HL-60 (cell line): ENCODE measurements at regions not wholly inside any gene's neighbourhood (a gene's known extent, or its start where the extent isn't known, plus 50 kb on each side); places are given as distances from the start of the nearest gene placed in this dataset.

ENCODE experiments used
- DNase-seq, 2 experiments: peaks; one replicate each; pipeline ENCODE4 v3.0.0-alpha.2; 2010 to 2020; ENCODE audit warnings: low read depth in 1 of 2, low spot score in 1 of 2
- H3K27ac ChIP-seq: fragments of 250-450 bp; sonication (Bioruptor Pico); replicated peaks from 2 replicates; pipeline ENCODE4 v1.5.1; 2020; ENCODE audit warnings: mild to moderate bottlenecking, moderate library complexity
- H3K27me3 ChIP-seq: fragments of 250-450 bp; sonication (Bioruptor Pico); 2 replicates; pipeline ENCODE4 v1.5.1; 2021; ENCODE audit warnings: mild to moderate bottlenecking, moderate library complexity; ENCODE audit not compliant: insufficient read depth, poor library complexity, severe bottlenecking
- H3K4me3 ChIP-seq: replicated peaks from 2 replicates; pipeline ENCODE4 v1.5.1; 2011; ENCODE audit warnings: mild to moderate bottlenecking, control low read depth, low read length; ENCODE audit not compliant: insufficient read depth
- GABPA ChIP-seq: IDR thresholded peaks from 2 replicates; pipeline ENCODE4 v1.6.1; 2012; ENCODE audit warnings: low read depth
- POLR2AphosphoS5 ChIP-seq: IDR thresholded peaks from 2 replicates; pipeline ENCODE4 v1.6.1; 2012; ENCODE audit warnings: low read depth
- SPI1 ChIP-seq: IDR thresholded peaks from 2 replicates; pipeline ENCODE4 v1.6.1; 2012; ENCODE audit warnings: low read depth, mild to moderate bottlenecking, borderline replicate concordance
- TF ChIP-seq, protein P1 (sequence below): IDR thresholded peaks from one replicate; pipeline ENCODE4 v1.5.1; 2011; ENCODE audit warnings: low read length, control low read depth, inconsistent platforms; ENCODE audit not compliant: insufficient read depth
- TF ChIP-seq, protein P2 (sequence below): IDR thresholded peaks from 2 replicates; pipeline ENCODE4 v1.6.1; 2012; ENCODE audit warnings: low read depth; ENCODE audit not compliant: insufficient replicate concordance

DNA sequence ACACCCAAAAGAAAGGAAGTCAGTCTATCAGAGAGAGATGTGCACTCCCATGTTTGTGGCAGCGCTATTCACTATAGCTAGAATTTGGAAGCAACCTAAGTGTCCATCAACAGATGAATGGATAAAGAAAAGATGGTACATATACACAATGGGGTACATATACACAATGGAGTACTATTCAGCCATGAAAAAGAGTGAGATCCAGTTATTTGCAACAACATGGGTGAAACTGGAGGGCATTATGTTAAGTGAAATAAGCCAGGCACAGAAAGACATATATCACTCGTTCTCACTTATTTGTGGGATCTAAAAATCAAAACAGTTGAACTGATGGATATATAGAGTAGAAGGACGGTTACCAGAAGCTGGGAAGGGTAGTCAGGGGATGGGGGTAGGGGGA lies 99.9 kb upstream of the ZNF516 start:
- DNase-seq, result no peak
- Histone ChIP-seq H3K4me3 (no peak overlapping the region), H3K27ac (no peak overlapping the region), H3K27me3 (no peaks in the 10 kb centered on the region)
- TF ChIP-seq GABPA (no peak), SPI1 (no peak), POLR2AphosphoS5 (no peak)
- TF ChIP-seq, protein P1, sequence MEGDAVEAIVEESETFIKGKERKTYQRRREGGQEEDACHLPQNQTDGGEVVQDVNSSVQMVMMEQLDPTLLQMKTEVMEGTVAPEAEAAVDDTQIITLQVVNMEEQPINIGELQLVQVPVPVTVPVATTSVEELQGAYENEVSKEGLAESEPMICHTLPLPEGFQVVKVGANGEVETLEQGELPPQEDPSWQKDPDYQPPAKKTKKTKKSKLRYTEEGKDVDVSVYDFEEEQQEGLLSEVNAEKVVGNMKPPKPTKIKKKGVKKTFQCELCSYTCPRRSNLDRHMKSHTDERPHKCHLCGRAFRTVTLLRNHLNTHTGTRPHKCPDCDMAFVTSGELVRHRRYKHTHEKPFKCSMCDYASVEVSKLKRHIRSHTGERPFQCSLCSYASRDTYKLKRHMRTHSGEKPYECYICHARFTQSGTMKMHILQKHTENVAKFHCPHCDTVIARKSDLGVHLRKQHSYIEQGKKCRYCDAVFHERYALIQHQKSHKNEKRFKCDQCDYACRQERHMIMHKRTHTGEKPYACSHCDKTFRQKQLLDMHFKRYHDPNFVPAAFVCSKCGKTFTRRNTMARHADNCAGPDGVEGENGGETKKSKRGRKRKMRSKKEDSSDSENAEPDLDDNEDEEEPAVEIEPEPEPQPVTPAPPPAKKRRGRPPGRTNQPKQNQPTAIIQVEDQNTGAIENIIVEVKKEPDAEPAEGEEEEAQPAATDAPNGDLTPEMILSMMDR, result no peak
- TF ChIP-seq, protein P2, sequence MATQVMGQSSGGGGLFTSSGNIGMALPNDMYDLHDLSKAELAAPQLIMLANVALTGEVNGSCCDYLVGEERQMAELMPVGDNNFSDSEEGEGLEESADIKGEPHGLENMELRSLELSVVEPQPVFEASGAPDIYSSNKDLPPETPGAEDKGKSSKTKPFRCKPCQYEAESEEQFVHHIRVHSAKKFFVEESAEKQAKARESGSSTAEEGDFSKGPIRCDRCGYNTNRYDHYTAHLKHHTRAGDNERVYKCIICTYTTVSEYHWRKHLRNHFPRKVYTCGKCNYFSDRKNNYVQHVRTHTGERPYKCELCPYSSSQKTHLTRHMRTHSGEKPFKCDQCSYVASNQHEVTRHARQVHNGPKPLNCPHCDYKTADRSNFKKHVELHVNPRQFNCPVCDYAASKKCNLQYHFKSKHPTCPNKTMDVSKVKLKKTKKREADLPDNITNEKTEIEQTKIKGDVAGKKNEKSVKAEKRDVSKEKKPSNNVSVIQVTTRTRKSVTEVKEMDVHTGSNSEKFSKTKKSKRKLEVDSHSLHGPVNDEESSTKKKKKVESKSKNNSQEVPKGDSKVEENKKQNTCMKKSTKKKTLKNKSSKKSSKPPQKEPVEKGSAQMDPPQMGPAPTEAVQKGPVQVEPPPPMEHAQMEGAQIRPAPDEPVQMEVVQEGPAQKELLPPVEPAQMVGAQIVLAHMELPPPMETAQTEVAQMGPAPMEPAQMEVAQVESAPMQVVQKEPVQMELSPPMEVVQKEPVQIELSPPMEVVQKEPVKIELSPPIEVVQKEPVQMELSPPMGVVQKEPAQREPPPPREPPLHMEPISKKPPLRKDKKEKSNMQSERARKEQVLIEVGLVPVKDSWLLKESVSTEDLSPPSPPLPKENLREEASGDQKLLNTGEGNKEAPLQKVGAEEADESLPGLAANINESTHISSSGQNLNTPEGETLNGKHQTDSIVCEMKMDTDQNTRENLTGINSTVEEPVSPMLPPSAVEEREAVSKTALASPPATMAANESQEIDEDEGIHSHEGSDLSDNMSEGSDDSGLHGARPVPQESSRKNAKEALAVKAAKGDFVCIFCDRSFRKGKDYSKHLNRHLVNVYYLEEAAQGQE, result no peak

DNA sequence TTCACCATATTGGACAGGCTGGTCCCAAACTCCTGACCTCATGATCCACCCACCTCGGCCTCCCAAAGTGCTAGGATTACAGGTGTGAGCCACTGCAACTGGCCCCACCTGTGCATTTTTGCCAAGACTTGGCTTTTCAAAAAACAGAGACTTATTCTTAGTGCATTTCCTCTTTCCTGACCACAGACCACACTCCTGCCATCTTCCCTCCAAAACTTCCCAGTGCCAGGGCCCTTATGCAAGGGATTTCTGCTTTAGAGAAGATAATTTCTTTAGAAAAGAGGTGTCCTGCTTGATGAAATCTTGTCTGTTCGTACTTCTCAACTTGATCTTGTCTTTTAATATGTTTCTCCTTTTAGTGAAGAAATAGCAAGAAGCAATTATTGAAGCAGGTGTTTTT lies 98.8 kb upstream of the ZNF516 start:
- H3K27ac ChIP-seq, result no peak overlapping the region
- no peak overlapping the region for H3K4me3 ChIP-seq
- peak in 1 of 2 experiments; percentile 77 for DNase-seq
- peak; percentile 95 for TF ChIP-seq SPI1
- TF ChIP-seq, protein P2, result no peak
- H3K27me3 ChIP-seq, result no peaks in the 10 kb centered on the region

DNA sequence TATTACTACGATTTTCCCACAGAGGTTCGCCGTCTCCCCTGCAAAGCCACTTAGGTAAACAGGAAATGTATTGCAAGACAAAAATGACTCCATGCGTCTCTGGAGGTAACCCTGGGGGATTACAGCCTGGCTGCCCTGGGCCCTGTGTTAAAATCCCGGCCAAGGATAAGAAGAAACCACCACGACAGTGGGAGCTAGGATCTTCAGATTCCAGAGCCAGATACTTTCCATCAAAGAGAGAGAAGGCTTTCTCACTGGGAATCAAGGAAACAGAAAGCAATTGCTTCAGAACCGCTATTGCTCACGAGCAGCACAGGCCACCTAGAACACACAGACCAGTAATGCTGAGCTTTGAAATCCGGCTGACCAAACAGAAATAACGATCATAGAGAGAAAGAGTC lies 97.9 kb upstream of the ZNF516 start:
- no peaks in the 10 kb centered on the region for H3K27me3 ChIP-seq
- no peak for TF ChIP-seq GABPA
- TF ChIP-seq, protein P2, result no peak
- TF ChIP-seq, protein P1, result no peak
- TF ChIP-seq POLR2AphosphoS5, result no peak
- TF ChIP-seq SPI1, result no peak
- DNase-seq, result no peak
- H3K4me3 ChIP-seq, result no peak overlapping the region
- no peak overlapping the region for H3K27ac ChIP-seq

DNA sequence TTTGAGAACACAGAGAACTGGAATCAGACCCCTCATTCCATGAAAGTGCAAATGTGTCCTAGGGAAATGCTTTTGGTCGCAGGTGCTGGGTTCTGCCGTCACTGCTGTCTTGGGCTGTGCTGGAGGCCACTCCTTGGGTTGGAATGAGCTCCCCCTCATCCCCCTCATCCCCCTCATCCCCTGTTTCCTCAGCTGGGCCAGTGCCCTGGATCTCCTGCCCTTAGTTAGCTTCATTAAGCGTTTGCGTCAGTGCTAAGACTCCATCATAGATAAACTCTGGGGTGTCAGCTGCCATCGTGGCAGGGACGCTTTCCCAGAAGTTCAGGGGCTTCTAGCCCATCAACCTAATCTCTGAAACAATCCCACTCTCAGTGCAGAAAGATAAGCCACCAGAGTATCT lies 97.1 kb upstream of the ZNF516 start:
- no peaks in the 10 kb centered on the region for H3K27me3 ChIP-seq

More for the DNA sequence above, 97.1 kb upstream of the ZNF516 start:
- no peak overlapping the region for H3K4me3 ChIP-seq
- DNase-seq, result no peak
- no peak overlapping the region for H3K27ac ChIP-seq
- TF ChIP-seq, protein P2, result no peak
- TF ChIP-seq, protein P1, result no peak
- no peak for TF ChIP-seq SPI1
- no peak for TF ChIP-seq POLR2AphosphoS5
- no peak for TF ChIP-seq GABPA
